HEK293 (cell line): ENCODE measurements at regions not wholly inside any gene's neighbourhood (a gene's known extent, or its start where the extent isn't known, plus 50 kb on each side); places are given as distances from the start of the nearest gene placed in this dataset.
"Not testable (repeated sequence)": the region's sequence is repeated elsewhere in the genome, so short reads cannot be mapped to it uniquely, and the experiment has no call there.

Source experiments
- BCL11A ChIP-seq: fragments of 450-650 bp; formaldehyde crosslinking; IDR thresholded peaks from 2 replicates; pipeline ENCODE4 v1.5.1; 2016; ENCODE audit warnings: low read depth, missing biosample characterization, missing genetic modification characterization
- CTCF ChIP-seq: fragments of 450-650 bp; formaldehyde crosslinking; IDR thresholded peaks from 2 replicates; pipeline ENCODE4 v1.5.1; 2016; ENCODE audit warnings: missing biosample characterization, missing genetic modification characterization
- INSM2 ChIP-seq: fragments of 450-650 bp; formaldehyde crosslinking; IDR thresholded peaks from 2 replicates; pipeline ENCODE4 v1.5.1; 2016; ENCODE audit warnings: missing biosample characterization, missing genetic modification characterization
- KLF8 ChIP-seq: fragments of 450-650 bp; formaldehyde crosslinking; IDR thresholded peaks from 2 replicates; pipeline ENCODE4 v1.5.1; 2016; ENCODE audit warnings: missing biosample characterization, missing genetic modification characterization
- TRIM28 ChIP-seq: IDR thresholded peaks from 2 replicates; pipeline ENCODE4 v1.6.1; 2011; ENCODE audit warnings: low read length, control low read depth, borderline replicate concordance
- ZBTB7A ChIP-seq: fragments of 450-650 bp; formaldehyde crosslinking; IDR thresholded peaks from 2 replicates; pipeline ENCODE4 v1.5.1; 2016; ENCODE audit warnings: low read depth, missing biosample characterization, missing genetic modification characterization
- ZNF10 ChIP-seq: fragments of 450-650 bp; formaldehyde crosslinking; IDR thresholded peaks from 2 replicates; pipeline ENCODE4 v1.5.1; 2017; ENCODE audit warnings: missing biosample characterization, missing genetic modification characterization
- ZNF155 ChIP-seq: fragments of 450-650 bp; formaldehyde crosslinking; IDR thresholded peaks from 2 replicates; pipeline ENCODE4 v1.5.1; 2016; ENCODE audit warnings: missing biosample characterization, missing genetic modification characterization
- ZNF362 ChIP-seq: fragments of 450-650 bp; formaldehyde crosslinking; IDR thresholded peaks from 2 replicates; pipeline ENCODE4 v1.5.1; 2016; ENCODE audit warnings: missing biosample characterization, missing genetic modification characterization
- ZNF391 ChIP-seq: fragments of 450-650 bp; formaldehyde crosslinking; IDR thresholded peaks from 2 replicates; pipeline ENCODE4 v1.5.1; 2016; ENCODE audit warnings: low read depth, missing biosample characterization, missing genetic modification characterization, borderline replicate concordance
- ZNF423 ChIP-seq: fragments of 450-650 bp; formaldehyde crosslinking; IDR thresholded peaks from 2 replicates; pipeline ENCODE4 v1.5.1; 2016; ENCODE audit warnings: missing biosample characterization, missing genetic modification characterization
- ZNF529 ChIP-seq: fragments of 450-650 bp; formaldehyde crosslinking; IDR thresholded peaks from 2 replicates; pipeline ENCODE4 v1.5.1; 2017; ENCODE audit warnings: missing genetic modification characterization, missing biosample characterization; ENCODE audit not compliant: insufficient replicate concordance

GRCh38 chr2:132315546-132315945, 101.1 kb upstream of the GPR39 start:
- not testable (repeated sequence) for TF ChIP-seq BCL11A; ZNF155 (tag by site-specific recombination); KLF8 (tag by site-specific recombination); INSM2 (tag by site-specific recombination); ZBTB7A (tag by site-specific recombination); ZNF391 (tag by site-specific recombination); CTCF; ZNF10; ZNF529 (tag by site-specific recombination); TRIM28; ZNF362 (tag by site-specific recombination); ZNF423 (tag by site-specific recombination)
